Right renal pelvis (tissue), 4 donors: ENCODE measurements at regions not wholly inside any gene's neighbourhood (a gene's known extent, or its start where the extent isn't known, plus 50 kb on each side); places are given as distances from the start of the nearest gene placed in this dataset.

Experiments used
- DNase-seq, 4 donors: peaks; one replicate each; pipeline ENCODE4 v3.0.0-alpha.2; 2013; ENCODE audit warnings: low read depth in 4 of 4, low spot score in 3 of 4, missing footprints in 1 of 4

- DNase-seq: no peak
Measured at GRCh38 chr17:13362341-13363122, 239.2 kb downstream of the HS3ST3A1 start.

GRCh38 chr17:13359774-13360173, 242.0 kb downstream of the HS3ST3A1 start:
- DNase-seq: no peak

DNA sequence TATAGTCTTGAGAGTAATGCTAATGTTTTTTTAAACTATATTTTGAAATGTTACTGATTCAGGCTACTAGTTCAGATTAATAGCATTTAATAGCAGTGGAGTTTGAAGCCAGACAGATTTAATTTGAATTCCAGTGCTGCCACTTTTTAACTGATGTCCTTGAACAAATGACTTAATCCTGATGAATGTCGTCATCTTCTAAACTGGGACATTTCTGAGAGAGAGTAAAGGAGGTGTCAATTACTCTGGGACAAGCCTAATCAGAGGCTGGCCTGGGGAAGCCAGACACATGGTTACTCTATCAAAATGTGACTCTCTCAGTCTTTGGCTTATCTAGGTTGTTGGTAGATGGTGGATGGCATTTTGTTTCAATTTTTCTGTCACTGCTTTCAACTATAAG, 246.7 kb downstream of the HS3ST3A1 start:
- no peak for DNase-seq

DNA sequence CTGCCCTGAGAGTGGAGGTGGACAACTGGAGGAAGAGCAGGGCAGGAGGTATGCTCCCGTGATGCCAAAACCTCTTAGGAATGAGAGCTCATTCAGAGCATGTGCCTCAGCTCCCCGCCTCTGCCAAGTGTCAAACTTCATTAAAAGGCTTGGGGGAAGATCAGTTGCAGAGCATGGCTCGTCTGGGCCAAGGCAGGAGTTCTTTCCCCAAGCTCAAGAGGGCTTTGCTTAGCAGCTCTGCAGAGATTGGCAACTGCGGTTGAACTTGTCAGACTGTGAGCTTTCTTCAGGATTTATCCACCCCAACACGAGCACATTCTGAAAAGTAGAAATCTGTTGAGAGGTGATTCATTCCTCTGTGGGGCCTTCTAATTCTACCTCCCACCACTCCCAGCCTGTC, 248.1 kb downstream of the HS3ST3A1 start:
- DNase-seq: no peak

- no peak for DNase-seq
Measured at GRCh38 chr17:13352747-13353415, 248.8 kb downstream of the HS3ST3A1 start.

DNA sequence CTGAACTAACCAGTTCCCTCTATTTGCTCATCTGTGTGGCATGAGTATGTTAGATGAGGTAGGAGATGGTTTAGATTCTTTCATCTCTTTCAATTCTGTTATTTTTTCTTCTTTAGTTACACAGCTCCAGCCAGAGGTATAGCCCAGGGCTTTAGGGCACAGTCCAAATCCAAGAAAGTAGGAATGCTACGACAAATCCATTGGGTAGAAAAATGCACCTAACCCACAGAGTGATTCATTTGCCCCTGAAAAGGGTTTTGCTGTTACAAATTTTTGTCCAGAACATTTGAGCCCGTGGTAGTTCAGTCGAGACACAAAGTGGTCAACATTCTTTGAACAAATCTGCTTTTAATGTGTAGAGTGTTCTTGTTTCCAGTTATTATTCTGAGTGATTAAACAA, 250.7 kb downstream of the HS3ST3A1 start:
- no peak for DNase-seq

GRCh38 chr17:13350466-13350865, 251.3 kb downstream of the HS3ST3A1 start:
- DNase-seq: no peak

DNA sequence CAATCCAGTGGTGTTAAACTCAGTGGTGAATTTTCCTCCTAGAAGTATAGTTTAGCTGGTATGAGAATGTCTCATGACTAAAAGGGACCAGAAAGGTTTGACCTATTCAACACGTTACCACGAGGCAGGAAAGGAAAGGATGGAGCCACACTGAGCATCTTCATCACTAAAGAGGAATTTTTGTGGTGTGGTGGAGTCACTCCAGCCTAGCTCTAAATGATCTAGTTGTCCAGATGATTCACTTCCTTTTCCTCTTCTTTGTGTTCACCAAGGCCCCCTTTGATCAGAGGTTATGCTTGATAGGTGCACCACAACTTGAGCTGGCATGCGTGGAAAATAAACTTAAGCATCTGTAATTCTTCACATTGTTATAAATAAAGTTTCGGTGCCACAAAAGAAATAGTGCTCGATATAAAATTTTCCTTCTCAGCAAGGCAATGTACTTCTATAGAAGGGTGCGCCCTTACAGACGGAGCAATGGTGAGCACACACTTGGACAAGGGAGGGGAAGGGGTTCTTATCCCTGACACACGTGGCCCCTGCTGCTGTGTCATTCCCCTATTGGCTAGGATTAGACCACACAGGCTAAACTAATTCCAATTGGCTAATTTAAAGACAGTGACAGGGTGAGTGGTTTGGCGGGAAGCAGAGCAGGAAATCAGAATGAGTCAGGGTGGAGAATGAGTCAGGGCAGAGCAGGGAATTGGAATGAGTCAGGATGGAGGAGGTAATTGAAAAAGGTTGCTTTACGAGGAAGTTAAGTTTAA, 254.6 kb downstream of the HS3ST3A1 start:
- DNase-seq: no peak

GRCh38 chr17:13346592-13346991, 255.1 kb downstream of the HS3ST3A1 start:
- DNase-seq: no peak

DNA sequence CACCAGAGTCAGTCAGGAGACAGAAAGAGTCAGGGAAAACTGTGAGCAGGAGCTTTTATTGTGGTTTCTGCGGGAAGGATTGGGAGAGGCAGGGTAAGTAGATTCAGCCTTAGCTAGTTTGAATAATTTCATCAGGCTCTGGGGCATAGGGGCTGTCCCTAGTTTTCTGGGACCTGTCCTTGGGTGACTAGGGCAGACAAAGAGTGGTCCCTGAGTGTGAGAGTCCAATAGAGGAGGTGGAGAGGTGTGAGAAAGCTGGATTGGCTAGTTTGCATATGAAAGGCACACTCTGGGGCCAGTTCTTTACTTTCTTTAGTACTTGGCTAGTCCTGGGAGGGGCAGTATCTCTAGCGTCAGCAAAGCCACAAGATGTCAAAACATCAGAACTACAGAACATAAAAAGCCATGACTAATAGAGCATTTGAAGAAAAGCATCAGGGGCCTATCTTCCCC, 255.6 kb downstream of the HS3ST3A1 start:
- DNase-seq: no peak

DNA sequence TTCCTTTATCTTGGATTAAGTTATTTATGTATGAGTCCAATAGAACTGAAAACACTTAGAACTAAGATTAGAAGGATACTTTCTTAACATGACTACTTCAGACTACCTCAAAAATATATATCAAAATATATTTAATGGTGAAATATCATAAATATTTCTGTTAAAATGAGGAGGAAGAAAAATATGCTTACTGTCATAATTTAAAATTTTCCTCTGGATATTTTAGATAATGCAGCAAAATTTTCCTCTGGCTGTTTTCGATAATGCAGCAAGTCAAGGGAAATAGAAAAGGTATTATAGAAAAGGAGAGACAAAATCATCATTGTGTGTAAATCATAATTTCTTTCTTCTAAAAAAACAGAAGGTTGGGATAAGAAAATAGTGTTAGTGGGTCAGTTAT, 263.3 kb downstream of the HS3ST3A1 start:
- DNase-seq: no peak

DNA sequence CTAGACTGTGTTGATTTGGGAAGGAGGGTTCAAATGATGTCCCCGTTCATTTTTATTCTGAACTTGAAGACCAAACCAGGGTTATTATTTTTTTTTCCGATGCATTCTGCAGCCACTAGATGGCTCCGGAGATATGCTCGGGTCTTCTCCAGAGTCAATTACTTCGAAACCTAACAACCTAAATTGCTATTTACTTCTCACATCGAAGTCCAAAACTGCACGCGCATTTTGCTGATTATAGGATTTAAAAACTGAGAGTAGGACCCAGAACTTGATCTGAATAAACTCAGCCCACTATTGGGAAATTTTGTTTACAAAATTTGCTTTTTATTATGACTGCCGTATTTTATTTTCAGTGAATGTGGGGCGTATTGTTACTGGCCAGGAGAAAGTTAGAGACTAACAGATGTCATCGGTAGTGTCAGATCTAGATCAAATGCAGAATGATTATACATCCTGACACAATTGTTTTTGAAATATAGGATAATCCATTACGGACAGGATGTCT, 263.8 kb downstream of the HS3ST3A1 start:
- peak; percentile 32 to 47 (median 42) for DNase-seq

- DNase-seq: no peak
Measured at GRCh38 chr17:13337151-13337550, 264.6 kb downstream of the HS3ST3A1 start.

DNA sequence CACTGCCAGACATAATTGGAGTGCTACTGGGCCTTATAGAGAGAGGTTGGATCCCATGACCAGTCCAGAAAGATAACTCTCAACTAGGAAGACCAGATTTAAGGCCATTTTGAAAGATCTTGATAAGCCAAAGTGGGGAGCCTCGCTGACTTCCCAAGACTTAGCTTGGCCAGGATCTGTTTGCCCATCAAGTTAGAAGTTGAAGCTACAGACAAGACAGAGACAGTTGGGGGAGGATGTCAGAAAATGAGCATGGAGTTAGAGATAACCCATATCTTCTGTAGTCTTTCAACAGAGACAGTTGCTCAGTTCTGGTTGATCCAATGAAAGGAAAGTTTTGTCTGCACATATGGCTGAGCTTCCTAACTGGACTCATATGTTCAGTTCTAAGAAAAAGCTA, 267.4 kb downstream of the HS3ST3A1 start:
- no peak for DNase-seq

DNA sequence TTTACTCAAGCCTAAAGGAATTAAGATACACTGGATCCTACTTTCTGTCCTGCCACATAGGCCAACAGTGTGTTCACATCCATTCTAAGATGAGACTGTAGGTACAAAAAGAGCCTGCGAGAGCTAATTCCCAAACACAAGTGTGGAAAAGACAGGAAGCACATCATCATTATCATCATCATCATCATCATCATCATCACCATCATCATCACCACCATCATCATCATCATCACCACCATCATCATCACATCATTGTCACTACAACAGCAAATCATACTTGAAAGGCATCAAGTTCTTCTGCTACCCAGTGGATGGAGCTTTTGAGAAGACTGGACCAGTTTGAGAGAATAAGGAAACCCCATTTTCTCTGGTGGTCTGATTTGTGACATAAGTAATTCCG, 268.1 kb downstream of the HS3ST3A1 start:
- DNase-seq: no peak

DNA sequence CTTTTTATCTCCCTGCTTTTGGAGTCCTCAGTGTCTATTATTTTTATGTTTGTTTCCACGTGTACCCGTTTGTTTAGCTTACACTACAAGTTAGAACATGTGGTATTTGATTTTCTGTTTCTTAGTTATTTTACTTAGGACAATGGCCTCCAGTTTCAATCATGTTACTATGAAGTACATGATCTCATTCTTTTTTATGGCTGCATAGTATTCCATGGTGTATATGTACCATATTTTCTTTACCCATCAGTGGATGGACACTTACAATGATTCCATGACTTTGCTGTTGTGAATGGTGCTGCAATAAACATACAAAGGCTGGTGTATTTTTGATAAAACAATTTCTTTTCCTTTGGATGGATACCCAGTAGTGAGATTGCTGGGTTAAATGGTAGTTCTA, 269.5 kb downstream of the HS3ST3A1 start:
- no peak for DNase-seq

DNA sequence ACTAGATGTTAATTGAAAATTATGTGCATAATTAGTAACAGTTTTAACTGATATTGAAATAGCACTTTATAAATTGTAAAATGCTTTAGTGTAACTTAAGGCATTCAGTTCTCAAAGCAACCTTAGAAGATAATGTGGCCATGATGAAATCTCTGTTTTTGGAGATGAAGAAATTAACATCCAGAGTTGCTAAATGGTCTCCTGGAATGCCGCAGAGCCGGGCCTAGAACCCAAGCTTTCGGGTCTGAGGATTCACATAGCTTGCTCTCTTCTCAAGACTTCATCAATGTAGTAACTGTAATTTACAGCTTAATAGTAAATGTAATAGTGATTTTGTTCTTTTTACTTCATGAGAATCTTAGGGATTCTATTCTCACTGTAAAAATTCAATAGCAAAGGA, 272.3 kb downstream of the HS3ST3A1 start:
- DNase-seq: no peak

- DNase-seq: no peak
Measured at GRCh38 chr17:13323990-13324389, 277.7 kb downstream of the HS3ST3A1 start.

- no peak for DNase-seq
Measured at GRCh38 chr17:13321951-13322701, 279.6 kb downstream of the HS3ST3A1 start.

- DNase-seq: no peak
Measured at GRCh38 chr17:13320046-13320785, 281.5 kb downstream of the HS3ST3A1 start.
